GM23338 (cell line): ENCODE measurements at regions not wholly inside any gene's neighbourhood (a gene's known extent, or its start where the extent isn't known, plus 50 kb on each side); places are given as distances from the start of the nearest gene placed in this dataset.

ENCODE experiments used
- CREB1 ChIP-seq: fragments of 250-450 bp; sonication (Bioruptor Pico); IDR thresholded peaks from 2 replicates; pipeline ENCODE4 v1.5.0; 2020; ENCODE audit warnings: low read depth, mild to moderate bottlenecking, moderate library complexity
- EZH2 ChIP-seq: fragments of 200-600 bp; sonication (generic); IDR thresholded peaks from one replicate; pipeline ENCODE4 v1.8.0; 2017; ENCODE audit warnings: antibody characterized with exemption, mild to moderate bottlenecking, low read depth; ENCODE audit not compliant: unreplicated experiment
- EZH2phosphoT487 ChIP-seq: fragments of 200-600 bp; sonication (generic); IDR thresholded peaks from one replicate; pipeline ENCODE4 v1.8.1; 2018; ENCODE audit warnings: antibody characterized with exemption; ENCODE audit not compliant: unreplicated experiment
- JUNB ChIP-seq: IDR thresholded peaks from one replicate; pipeline ENCODE4 v1.6.1; 2016; ENCODE audit warnings: antibody characterized with exemption; ENCODE audit not compliant: unreplicated experiment
- NANOG ChIP-seq: IDR thresholded peaks from 2 replicates; pipeline ENCODE4 v1.6.1; 2016; ENCODE audit warnings: antibody characterized with exemption, borderline replicate concordance
- POLR2AphosphoS5 ChIP-seq: IDR thresholded peaks from 2 replicates; pipeline ENCODE4 v1.6.1; 2016; ENCODE audit warnings: antibody characterized with exemption, low read depth
- ZNF114 ChIP-seq: fragments of 250-450 bp; sonication (Bioruptor Pico); IDR thresholded peaks from 2 replicates; pipeline ENCODE4 v1.5.0; 2020; ENCODE audit warnings: mild to moderate bottlenecking, moderate library complexity
- ZNF331 ChIP-seq: fragments of 250-450 bp; sonication (Bioruptor Pico); IDR thresholded peaks from 2 replicates; pipeline ENCODE4 v1.5.0; 2020; ENCODE audit warnings: low read depth, mild to moderate bottlenecking, moderate library complexity
- TF ChIP-seq, protein P1 (sequence below), 2 experiments: fragments of 200-600 bp in 1 of 2; sonication (generic) in 1 of 2; conservative IDR thresholded peaks; 2 replicates each; pipeline versions ENCODE4 v1.5.1 to v1.6.1; 2016 to 2017; ENCODE audit warnings: antibody characterized with exemption in 2 of 2, low read depth in 2 of 2, mild to moderate bottlenecking in 2 of 2, moderate library complexity in 1 of 2
- TF ChIP-seq, protein P2 (sequence below): IDR thresholded peaks from one replicate; pipeline ENCODE4 v1.6.1; 2018; ENCODE audit warnings: antibody characterized with exemption; ENCODE audit not compliant: unreplicated experiment
- TF ChIP-seq, protein P3 (sequence below): IDR thresholded peaks from 2 replicates; pipeline ENCODE4 v1.6.1; 2016; ENCODE audit warnings: antibody characterized with exemption
- TF ChIP-seq, protein P4 (sequence below): fragments of 250-450 bp; sonication (Bioruptor Pico); IDR thresholded peaks from 2 replicates; pipeline ENCODE4 v1.5.0; 2020; ENCODE audit warnings: mild to moderate bottlenecking, moderate library complexity

DNA sequence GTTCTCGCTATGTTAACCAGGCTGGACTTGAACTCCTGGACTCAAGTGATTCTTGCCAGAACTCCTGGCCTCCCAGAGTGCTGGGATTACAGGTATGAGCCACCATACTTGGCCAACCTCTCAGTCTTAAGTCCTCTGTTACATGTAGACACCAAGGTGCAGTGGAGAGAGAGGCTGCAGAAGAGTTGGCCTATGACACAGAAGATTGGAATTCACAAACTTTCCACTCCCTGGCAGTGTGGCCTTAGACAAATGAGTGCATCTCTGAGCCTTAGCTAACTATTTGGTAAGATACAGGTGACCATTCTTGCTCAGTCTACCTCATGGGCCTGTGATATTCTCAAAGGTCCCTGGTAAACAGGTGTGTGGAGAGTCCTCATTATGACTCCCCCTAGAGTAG is 159.7 kb downstream of the MYCN start:
- TF ChIP-seq CREB1 (CRISPR knock-in tag) (no peak), POLR2AphosphoS5 (no peak), EZH2 (no peak), NANOG (no peak), EZH2phosphoT487 (no peak), ZNF331 (CRISPR knock-in tag) (no peak), JUNB (no peak), ZNF114 (CRISPR knock-in tag) (no peak)
- TF ChIP-seq, protein P1, sequence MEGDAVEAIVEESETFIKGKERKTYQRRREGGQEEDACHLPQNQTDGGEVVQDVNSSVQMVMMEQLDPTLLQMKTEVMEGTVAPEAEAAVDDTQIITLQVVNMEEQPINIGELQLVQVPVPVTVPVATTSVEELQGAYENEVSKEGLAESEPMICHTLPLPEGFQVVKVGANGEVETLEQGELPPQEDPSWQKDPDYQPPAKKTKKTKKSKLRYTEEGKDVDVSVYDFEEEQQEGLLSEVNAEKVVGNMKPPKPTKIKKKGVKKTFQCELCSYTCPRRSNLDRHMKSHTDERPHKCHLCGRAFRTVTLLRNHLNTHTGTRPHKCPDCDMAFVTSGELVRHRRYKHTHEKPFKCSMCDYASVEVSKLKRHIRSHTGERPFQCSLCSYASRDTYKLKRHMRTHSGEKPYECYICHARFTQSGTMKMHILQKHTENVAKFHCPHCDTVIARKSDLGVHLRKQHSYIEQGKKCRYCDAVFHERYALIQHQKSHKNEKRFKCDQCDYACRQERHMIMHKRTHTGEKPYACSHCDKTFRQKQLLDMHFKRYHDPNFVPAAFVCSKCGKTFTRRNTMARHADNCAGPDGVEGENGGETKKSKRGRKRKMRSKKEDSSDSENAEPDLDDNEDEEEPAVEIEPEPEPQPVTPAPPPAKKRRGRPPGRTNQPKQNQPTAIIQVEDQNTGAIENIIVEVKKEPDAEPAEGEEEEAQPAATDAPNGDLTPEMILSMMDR (conservative IDR thresholded peaks at IDR 0.05; ENCODE audit: low read depth in 2 of 2) = no peak
- TF ChIP-seq, protein P2, sequence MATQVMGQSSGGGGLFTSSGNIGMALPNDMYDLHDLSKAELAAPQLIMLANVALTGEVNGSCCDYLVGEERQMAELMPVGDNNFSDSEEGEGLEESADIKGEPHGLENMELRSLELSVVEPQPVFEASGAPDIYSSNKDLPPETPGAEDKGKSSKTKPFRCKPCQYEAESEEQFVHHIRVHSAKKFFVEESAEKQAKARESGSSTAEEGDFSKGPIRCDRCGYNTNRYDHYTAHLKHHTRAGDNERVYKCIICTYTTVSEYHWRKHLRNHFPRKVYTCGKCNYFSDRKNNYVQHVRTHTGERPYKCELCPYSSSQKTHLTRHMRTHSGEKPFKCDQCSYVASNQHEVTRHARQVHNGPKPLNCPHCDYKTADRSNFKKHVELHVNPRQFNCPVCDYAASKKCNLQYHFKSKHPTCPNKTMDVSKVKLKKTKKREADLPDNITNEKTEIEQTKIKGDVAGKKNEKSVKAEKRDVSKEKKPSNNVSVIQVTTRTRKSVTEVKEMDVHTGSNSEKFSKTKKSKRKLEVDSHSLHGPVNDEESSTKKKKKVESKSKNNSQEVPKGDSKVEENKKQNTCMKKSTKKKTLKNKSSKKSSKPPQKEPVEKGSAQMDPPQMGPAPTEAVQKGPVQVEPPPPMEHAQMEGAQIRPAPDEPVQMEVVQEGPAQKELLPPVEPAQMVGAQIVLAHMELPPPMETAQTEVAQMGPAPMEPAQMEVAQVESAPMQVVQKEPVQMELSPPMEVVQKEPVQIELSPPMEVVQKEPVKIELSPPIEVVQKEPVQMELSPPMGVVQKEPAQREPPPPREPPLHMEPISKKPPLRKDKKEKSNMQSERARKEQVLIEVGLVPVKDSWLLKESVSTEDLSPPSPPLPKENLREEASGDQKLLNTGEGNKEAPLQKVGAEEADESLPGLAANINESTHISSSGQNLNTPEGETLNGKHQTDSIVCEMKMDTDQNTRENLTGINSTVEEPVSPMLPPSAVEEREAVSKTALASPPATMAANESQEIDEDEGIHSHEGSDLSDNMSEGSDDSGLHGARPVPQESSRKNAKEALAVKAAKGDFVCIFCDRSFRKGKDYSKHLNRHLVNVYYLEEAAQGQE = no peak
- TF ChIP-seq, protein P3, sequence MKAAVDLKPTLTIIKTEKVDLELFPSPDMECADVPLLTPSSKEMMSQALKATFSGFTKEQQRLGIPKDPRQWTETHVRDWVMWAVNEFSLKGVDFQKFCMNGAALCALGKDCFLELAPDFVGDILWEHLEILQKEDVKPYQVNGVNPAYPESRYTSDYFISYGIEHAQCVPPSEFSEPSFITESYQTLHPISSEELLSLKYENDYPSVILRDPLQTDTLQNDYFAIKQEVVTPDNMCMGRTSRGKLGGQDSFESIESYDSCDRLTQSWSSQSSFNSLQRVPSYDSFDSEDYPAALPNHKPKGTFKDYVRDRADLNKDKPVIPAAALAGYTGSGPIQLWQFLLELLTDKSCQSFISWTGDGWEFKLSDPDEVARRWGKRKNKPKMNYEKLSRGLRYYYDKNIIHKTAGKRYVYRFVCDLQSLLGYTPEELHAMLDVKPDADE = no peak
- TF ChIP-seq, protein P4, sequence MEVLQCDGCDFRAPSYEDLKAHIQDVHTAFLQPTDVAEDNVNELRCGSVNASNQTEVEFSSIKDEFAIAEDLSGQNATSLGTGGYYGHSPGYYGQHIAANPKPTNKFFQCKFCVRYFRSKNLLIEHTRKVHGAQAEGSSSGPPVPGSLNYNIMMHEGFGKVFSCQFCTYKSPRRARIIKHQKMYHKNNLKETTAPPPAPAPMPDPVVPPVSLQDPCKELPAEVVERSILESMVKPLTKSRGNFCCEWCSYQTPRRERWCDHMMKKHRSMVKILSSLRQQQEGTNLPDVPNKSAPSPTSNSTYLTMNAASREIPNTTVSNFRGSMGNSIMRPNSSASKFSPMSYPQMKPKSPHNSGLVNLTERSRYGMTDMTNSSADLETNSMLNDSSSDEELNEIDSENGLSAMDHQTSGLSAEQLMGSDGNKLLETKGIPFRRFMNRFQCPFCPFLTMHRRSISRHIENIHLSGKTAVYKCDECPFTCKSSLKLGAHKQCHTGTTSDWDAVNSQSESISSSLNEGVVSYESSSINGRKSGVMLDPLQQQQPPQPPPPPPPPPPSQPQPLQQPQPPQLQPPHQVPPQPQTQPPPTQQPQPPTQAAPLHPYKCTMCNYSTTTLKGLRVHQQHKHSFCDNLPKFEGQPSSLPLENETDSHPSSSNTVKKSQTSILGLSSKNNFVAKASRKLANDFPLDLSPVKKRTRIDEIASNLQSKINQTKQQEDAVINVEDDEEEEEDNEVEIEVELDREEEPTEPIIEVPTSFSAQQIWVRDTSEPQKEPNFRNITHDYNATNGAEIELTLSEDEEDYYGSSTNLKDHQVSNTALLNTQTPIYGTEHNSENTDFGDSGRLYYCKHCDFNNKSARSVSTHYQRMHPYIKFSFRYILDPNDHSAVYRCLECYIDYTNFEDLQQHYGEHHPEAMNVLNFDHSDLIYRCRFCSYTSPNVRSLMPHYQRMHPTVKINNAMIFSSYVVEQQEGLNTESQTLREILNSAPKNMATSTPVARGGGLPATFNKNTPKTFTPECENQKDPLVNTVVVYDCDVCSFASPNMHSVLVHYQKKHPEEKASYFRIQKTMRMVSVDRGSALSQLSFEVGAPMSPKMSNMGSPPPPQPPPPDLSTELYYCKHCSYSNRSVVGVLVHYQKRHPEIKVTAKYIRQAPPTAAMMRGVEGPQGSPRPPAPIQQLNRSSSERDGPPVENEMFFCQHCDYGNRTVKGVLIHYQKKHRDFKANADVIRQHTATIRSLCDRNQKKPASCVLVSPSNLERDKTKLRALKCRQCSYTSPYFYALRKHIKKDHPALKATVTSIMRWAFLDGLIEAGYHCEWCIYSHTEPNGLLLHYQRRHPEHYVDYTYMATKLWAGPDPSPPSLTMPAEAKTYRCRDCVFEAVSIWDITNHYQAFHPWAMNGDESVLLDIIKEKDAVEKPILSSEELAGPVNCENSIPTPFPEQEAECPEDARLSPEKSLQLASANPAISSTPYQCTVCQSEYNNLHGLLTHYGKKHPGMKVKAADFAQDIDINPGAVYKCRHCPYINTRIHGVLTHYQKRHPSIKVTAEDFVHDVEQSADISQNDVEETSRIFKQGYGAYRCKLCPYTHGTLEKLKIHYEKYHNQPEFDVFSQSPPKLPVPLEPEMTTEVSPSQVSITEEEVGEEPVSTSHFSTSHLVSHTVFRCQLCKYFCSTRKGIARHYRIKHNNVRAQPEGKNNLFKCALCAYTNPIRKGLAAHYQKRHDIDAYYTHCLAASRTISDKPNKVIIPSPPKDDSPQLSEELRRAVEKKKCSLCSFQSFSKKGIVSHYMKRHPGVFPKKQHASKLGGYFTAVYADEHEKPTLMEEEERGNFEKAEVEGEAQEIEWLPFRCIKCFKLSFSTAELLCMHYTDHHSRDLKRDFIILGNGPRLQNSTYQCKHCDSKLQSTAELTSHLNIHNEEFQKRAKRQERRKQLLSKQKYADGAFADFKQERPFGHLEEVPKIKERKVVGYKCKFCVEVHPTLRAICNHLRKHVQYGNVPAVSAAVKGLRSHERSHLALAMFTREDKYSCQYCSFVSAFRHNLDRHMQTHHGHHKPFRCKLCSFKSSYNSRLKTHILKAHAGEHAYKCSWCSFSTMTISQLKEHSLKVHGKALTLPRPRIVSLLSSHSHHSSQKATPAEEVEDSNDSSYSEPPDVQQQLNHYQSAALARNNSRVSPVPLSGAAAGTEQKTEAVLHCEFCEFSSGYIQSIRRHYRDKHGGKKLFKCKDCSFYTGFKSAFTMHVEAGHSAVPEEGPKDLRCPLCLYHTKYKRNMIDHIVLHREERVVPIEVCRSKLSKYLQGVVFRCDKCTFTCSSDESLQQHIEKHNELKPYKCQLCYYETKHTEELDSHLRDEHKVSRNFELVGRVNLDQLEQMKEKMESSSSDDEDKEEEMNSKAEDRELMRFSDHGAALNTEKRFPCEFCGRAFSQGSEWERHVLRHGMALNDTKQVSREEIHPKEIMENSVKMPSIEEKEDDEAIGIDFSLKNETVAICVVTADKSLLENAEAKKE (CRISPR knock-in tag) = no peak
